GM19025 (cell line): ENCODE measurements at regions not wholly inside any gene's neighbourhood (a gene's known extent, or its start where the extent isn't known, plus 50 kb on each side); places are given as distances from the start of the nearest gene placed in this dataset.
"Not testable (repeated sequence)": the region's sequence is repeated elsewhere in the genome, so short reads cannot be mapped to it uniquely, and the experiment has no call there.

Experiments
- ATAC-seq: cut with Tn5 transposase; IDR thresholded peaks from one replicate; pipeline ENCODE4 v1.9.1; 2021; ENCODE audit warnings: mild to moderate bottlenecking, low read depth, moderate library complexity; ENCODE audit not compliant: unreplicated experiment

DNA sequence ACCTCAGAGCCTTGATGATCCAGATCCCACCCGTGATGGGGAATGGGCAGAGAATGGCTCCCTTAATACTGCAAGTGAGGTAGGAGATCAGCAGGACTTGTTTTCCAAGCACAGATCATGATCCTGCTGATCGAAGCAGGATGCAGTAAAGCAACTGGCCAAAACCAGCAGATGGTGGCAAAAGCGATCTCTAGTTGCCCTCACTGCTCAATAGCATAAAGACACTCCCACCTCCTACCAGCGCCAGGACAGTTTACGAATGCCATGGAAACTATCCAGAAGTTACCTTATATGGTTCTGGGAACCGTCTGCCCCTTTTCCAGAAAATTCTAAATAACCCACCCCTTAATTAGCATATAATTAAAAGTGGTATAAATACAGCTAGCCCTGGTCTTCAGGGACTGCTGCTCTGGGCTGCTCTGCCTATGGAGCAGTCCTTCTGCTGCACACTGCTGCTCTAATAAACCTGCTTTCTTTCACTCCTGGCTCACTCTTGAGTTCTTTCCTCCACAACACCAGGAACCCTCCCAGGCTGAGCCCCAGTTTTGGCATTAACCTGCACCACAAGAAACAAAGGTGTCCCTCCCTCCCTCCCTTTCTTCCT is 415.8 kb downstream of the PREX1 start:
- no peak for ATAC-seq

GRCh38 chr20:48411245-48411644 is 416.6 kb downstream of the PREX1 start:
- no peak for ATAC-seq

GRCh38 chr20:48409055-48409615 is 418.7 kb downstream of the PREX1 start:
- no peak for ATAC-seq

DNA sequence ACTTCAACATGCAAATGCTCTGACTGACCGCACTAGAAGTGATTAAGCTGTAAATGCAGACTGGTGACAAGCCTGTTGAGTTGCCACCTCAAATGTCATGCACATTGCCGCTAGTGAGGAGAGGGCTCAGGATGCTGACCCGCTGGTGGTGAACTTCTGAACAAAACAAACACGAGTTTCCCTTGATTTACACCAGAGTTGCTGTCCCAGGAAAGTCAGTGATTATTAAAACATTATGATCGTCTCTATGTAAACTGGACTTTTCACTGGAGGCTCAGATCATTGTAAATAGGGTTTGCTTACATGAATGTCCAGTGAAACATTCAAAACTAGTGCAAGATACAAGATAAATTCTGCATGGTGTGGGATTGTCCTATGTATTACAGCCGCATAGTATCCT is 420.1 kb downstream of the PREX1 start:
- ATAC-seq: no peak

GRCh38 chr20:48406912-48407340 is 420.9 kb downstream of the PREX1 start:
- ATAC-seq: no peak

DNA sequence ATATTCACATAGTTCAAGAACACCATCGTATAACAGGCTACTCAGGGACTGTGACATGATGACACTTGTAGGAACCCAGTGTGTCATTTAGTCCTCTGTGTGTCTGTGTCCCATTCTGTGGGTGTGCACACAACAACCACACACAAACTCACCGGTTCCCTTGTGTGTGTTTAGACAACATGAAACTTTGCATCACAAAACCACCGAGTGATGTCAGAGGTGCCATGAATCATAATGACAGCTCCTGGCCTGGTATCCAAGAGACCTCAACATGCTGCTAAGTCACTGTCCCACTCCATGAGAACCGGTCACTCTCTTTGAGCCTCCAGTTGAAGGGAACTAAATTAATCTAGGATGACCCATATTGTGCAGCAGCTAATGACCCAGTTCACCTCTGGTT is 421.3 kb downstream of the PREX1 start:
- no peak for ATAC-seq

- no peak for ATAC-seq
These were observed 421.9 kb downstream of the PREX1 start for GRCh38 chr20:48405909-48406308.

DNA sequence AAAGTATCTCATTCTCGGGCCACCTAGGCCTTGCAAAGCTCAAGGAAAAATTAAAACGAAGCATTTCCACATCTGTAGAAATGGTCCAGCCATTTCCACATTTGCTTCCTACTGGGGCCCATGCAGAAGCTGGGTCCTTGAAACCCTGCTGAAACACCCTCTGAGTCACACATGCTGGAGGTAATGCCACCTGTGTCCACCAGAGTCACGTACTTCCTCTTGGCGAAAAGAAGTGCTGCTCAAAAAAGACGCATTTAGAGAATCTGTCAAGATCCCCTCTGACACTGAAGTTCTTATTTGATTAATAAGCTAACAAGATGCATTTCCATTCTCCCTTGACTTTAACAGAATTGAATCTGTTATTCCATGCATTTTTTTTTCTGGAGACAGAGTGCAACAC is 423.2 kb downstream of the PREX1 start:
- ATAC-seq: no peak

GRCh38 chr20:48403167-48403761 is 424.5 kb downstream of the PREX1 start:
- no peak for ATAC-seq

DNA sequence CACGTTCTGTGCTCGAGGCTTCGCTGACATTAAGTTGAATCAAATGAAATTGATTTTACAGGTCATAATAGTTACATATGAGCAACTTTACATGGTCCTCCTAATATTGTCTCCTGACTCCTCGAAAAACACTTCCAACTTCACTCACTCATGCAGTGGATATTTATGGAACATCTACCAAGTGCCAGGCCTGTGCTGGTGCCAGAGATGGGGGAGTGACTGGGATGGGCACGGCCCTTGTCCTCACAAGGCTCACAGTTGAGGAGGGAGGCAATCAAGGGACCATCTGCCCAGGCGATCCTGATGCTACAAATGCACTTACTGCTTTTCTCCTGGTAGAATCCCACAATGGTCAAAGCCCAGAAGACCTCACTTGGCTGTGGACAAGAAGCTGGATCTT is 426.4 kb downstream of the PREX1 start:
- no peak for ATAC-seq

DNA sequence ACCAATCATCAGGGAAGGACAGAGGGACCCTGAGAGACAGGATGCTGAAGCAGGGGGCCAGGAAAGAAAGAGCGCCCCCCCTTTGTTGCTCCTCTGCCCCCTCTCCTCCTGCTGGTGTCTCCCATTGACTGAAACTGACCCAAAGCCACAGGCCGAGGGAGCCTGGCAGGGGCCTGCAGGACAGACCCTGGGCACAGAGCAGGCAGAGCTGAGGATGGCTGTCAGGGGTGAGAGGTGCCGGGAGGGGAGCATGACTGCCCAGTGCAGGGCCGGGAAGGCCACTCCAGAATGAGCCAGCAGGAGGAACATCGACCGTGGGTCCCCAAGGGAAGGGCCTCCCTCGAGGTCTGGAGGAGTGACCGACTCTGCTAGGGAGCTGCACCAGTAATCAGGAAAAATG is 427.8 kb downstream of the PREX1 start:
- ATAC-seq: no peak

- no peak for ATAC-seq
These were observed 429.0 kb downstream of the PREX1 start for GRCh38 chr20:48398506-48399449.

- ATAC-seq: not testable (repeated sequence)
These were observed 430.6 kb downstream of the PREX1 start for GRCh38 chr20:48396981-48397861.

DNA sequence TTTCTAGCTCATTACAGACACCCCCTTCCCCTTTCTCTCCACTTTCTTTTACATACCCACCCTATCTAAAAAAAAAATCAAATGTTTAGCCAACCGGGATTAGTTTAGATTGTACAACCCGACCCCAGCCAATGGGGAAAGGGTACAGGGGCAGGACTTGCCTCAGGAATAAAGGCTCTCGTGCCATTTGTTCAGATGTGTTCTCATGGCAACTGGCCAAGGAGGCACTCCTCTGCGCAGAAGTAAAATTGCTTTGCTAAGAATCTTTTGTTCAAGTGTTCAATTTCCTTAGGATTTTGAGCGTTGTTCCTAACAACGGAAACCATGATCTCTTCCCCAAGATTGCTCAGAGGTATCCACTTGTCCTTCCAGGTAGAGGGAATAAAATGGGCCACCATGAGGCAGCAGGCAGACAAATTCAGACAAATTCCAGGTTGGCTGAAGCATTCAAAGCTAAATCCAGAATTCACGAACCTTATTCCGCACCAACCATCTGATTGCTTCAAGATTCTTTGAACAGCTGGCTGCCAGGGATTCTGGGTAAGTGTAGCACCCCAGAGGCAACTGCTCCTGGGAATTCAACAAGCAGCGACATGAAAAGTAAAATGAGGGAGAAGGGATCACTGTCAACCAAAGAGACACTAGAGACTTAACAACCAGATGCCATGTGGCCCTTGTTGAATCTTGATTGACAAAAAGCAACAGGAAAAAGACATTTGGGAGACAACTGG is 431.8 kb downstream of the PREX1 start:
- no peak for ATAC-seq

- ATAC-seq: no peak
These were observed 433.3 kb downstream of the PREX1 start for GRCh38 chr20:48394415-48395081.

DNA sequence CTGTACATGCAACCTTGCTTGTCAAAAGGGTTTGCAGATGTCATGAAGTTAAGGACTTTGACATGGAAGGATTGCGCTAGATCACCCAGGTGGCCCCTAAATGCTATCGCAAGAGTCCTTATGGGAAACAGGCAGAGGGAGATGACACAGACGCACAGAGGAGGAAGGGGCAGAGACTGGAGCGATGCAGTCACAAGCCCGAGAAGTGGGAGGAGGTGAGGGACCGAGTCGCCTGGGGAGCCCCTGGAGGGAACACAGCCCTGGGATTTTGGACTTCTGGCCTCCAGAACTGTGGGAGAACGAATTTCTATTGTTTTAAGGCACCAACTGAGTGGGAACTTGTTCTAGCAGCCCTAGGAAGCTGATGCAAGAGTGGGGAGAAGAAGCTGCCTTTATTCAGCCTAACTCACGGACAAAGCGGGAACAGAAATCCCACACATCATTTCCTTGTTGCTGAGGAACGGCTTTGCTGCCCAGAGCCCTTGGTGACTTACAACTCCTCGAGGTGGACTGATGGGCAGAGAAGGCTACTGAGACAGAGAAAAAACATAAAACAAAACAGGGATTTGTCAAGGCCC is 434.0 kb downstream of the PREX1 start:
- no peak for ATAC-seq

DNA sequence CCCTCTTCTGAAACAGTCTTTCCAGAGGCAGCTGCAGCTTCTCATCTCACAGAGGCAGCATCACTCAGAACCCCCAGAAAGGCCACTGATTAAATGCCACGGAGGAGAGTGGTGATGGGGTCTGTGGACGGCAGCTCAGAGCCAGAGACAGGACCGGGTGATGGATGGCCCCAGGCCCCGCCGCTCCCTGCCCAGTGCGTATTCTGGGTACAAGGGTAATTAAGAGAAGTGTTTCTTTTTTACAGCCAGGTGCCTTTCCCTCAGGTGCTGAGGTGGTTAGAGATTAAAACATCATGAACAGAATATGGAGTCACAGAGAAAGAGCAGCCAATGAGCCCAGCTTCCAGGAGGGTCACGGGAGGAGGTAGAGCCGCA is 434.5 kb downstream of the PREX1 start:
- ATAC-seq: no peak

- no peak for ATAC-seq
These were observed 435.1 kb downstream of the PREX1 start for GRCh38 chr20:48392407-48393310.
